Neural cell (in vitro differentiated cells): ENCODE measurements at regions not wholly inside any gene's neighbourhood (a gene's known extent, or its start where the extent isn't known, plus 50 kb on each side); places are given as distances from the start of the nearest gene placed in this dataset.

Source experiments
- H2AFZ ChIP-seq: fragments of 200-600, 300-800 bp; sonication (generic), shearing (Covaris generic); 2 replicates; pipeline ENCODE4 v1.6.0; 2014; ENCODE audit warnings: low read depth, mild to moderate bottlenecking, antibody characterized with exemption, low read length, moderate library complexity
- H3F3A ChIP-seq: fragments of 200-600 bp; shearing (Covaris generic); 2 replicates; pipeline ENCODE4 v1.6.1; 2016; ENCODE audit warnings: mild to moderate bottlenecking, moderate library complexity, mixed read lengths, antibody characterized with exemption, low read length; ENCODE audit not compliant: insufficient read depth, poor library complexity, severe bottlenecking
- H3K27ac ChIP-seq: fragments of 200-600, 300-800 bp; sonication (generic), shearing (Covaris generic); 2 replicates; pipeline ENCODE4 v1.5.1; 2014; ENCODE audit warnings: mild to moderate bottlenecking, low read length, moderate library complexity
- H3K27me3 ChIP-seq: fragments of 300-800, 200-600 bp; sonication (generic), shearing (Covaris generic); 2 replicates; pipeline ENCODE4 v1.6.0; 2014; ENCODE audit warnings: mild to moderate bottlenecking, low read depth, low read length, moderate library complexity; ENCODE audit not compliant: insufficient read depth
- H3K36me3 ChIP-seq: fragments of 300-800, 200-600 bp; sonication (generic), shearing (Covaris generic); 2 replicates; pipeline ENCODE4 v1.5.1; 2014; ENCODE audit warnings: mild to moderate bottlenecking, antibody characterized with exemption, low read length, moderate library complexity; ENCODE audit not compliant: insufficient read depth
- H3K4me2 ChIP-seq: fragments of 300-800, 200-600 bp; sonication (generic), shearing (Covaris generic); 2 replicates; pipeline ENCODE4 v1.6.0; 2014; ENCODE audit warnings: mild to moderate bottlenecking, low read length
- H3K4me3 ChIP-seq: fragments of 300-800, 200-600 bp; sonication (generic), shearing (Covaris generic); 2 replicates; pipeline ENCODE4 v1.5.1; 2014; ENCODE audit warnings: mild to moderate bottlenecking, low read length, moderate library complexity
- H3K79me2 ChIP-seq: fragments of 200-600 bp; shearing (Covaris generic); replicated peaks from 2 replicates; pipeline ENCODE4 v1.6.0; 2014; ENCODE audit warnings: mild to moderate bottlenecking, low read length, moderate library complexity; ENCODE audit not compliant: insufficient read depth
- H3K9ac ChIP-seq: fragments of 300-800, 200-600 bp; sonication (generic), shearing (Covaris generic); 2 replicates; pipeline ENCODE4 v1.6.1; 2016; ENCODE audit warnings: mild to moderate bottlenecking, low read length, mixed read lengths
- H3K9me2 ChIP-seq: fragments of 200-600 bp; shearing (Covaris generic); 2 replicates; pipeline ENCODE4 v1.6.1; 2016; ENCODE audit warnings: mild to moderate bottlenecking, low read length, mixed read lengths; ENCODE audit not compliant: insufficient read depth
- H3K9me3 ChIP-seq: fragments of 200-600, 300-800 bp; sonication (generic), shearing (Covaris generic); 2 replicates; pipeline ENCODE4 v1.6.1; 2016; ENCODE audit warnings: mild to moderate bottlenecking, mixed run types, low read length, moderate library complexity, mixed read lengths
- H4K20me1 ChIP-seq: fragments of 200-600 bp; shearing (Covaris generic); 2 replicates; pipeline ENCODE4 v1.6.1; 2016; ENCODE audit warnings: mild to moderate bottlenecking, mixed run types; ENCODE audit not compliant: insufficient read depth
- EP300 ChIP-seq: fragments of 450-650 bp; conservative IDR thresholded peaks from 2 replicates; pipeline ENCODE4 v1.6.1; 2014; ENCODE audit warnings: antibody characterized with exemption, mild to moderate bottlenecking, moderate library complexity; ENCODE audit not compliant: poor library complexity, severe bottlenecking
- EZH2 ChIP-seq: fragments of 200-600, 300-800 bp; shearing (Covaris generic), sonication (generic); IDR thresholded peaks from 2 replicates; pipeline ENCODE4 v1.6.1; 2014; ENCODE audit warnings: antibody characterized with exemption, low read length, borderline replicate concordance, mild to moderate bottlenecking; ENCODE audit not compliant: insufficient read depth, poor library complexity, severe bottlenecking
- MXI1 ChIP-seq: fragments of 450-650 bp; conservative IDR thresholded peaks from 2 replicates; pipeline ENCODE4 v1.6.1; 2014; ENCODE audit warnings: antibody characterized with exemption, mild to moderate bottlenecking; ENCODE audit not compliant: poor library complexity, severe bottlenecking
- POLR2AphosphoS5 ChIP-seq: IDR thresholded peaks from 2 replicates; pipeline ENCODE4 v1.6.1; 2012
- RAD21 ChIP-seq: fragments of 450-650 bp; conservative IDR thresholded peaks from 2 replicates; pipeline ENCODE4 v1.6.1; 2014; ENCODE audit warnings: antibody characterized with exemption, mild to moderate bottlenecking, moderate library complexity
- REST ChIP-seq: IDR thresholded peaks from 2 replicates; pipeline ENCODE4 v1.6.1; 2012; ENCODE audit warnings: borderline replicate concordance
- SMC3 ChIP-seq: fragments of 450-650 bp; conservative IDR thresholded peaks from 2 replicates; pipeline ENCODE4 v1.6.1; 2014; ENCODE audit warnings: antibody characterized with exemption, mild to moderate bottlenecking, moderate library complexity; ENCODE audit not compliant: poor library complexity
- TAF1 ChIP-seq: IDR thresholded peaks from 2 replicates; pipeline ENCODE4 v1.6.1; 2012; ENCODE audit warnings: low read depth
- TF ChIP-seq, protein P1 (sequence below): fragments of 450-650 bp; IDR thresholded peaks from 2 replicates; pipeline ENCODE4 v1.5.1; 2014; ENCODE audit warnings: antibody characterized with exemption, mild to moderate bottlenecking, moderate library complexity; ENCODE audit not compliant: poor library complexity, severe bottlenecking

DNA sequence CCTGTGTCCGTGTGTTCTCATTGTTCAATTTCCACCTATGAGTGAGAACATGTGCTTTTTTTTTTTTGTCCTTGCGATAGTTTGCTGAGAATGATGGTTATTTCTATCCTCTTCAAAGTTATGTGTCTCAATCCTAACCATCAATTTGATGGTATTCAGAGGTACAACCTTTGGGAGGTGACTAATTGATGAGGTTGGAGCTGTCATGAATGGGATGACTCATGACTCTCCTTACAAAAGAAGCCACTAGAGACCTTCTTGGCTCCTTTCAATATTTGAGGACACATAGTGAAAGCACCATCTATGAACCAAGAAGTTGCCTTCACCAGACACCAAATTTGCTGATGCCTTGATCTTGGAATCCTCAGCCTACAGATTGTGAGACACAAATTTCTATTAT, 677.1 kb upstream of the DDX18 start:
- Histone ChIP-seq H3K9ac (no peak overlapping the region), H4K20me1 (no peaks in the 10 kb centered on the region), H3K4me2 (no peak overlapping the region), H3K36me3 (no peaks in the 10 kb centered on the region), H3K9me3 (no peaks in the 10 kb centered on the region), H3F3A (no peaks in the 10 kb centered on the region), H3K4me3 (no peak overlapping the region), H3K79me2 (no peaks in the 10 kb centered on the region), H3K9me2 (no peaks in the 10 kb centered on the region), H3K27ac (no peak overlapping the region), H2AFZ (no peak overlapping the region), H3K27me3 (no peaks in the 10 kb centered on the region)
- TF ChIP-seq, protein P1, sequence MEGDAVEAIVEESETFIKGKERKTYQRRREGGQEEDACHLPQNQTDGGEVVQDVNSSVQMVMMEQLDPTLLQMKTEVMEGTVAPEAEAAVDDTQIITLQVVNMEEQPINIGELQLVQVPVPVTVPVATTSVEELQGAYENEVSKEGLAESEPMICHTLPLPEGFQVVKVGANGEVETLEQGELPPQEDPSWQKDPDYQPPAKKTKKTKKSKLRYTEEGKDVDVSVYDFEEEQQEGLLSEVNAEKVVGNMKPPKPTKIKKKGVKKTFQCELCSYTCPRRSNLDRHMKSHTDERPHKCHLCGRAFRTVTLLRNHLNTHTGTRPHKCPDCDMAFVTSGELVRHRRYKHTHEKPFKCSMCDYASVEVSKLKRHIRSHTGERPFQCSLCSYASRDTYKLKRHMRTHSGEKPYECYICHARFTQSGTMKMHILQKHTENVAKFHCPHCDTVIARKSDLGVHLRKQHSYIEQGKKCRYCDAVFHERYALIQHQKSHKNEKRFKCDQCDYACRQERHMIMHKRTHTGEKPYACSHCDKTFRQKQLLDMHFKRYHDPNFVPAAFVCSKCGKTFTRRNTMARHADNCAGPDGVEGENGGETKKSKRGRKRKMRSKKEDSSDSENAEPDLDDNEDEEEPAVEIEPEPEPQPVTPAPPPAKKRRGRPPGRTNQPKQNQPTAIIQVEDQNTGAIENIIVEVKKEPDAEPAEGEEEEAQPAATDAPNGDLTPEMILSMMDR, result no peak
- no peak for TF ChIP-seq REST

- Histone ChIP-seq H3F3A (no peaks in the 10 kb centered on the region), H2AFZ (no peak overlapping the region), H3K9me3 (peaks cover 5% of the 10 kb centered on the region), H3K79me2 (no peaks in the 10 kb centered on the region), H3K27ac (no peak overlapping the region), H3K9ac (no peak overlapping the region), H4K20me1 (no peaks in the 10 kb centered on the region), H3K4me2 (no peak overlapping the region), H3K4me3 (no peak overlapping the region), H3K36me3 (no peaks in the 10 kb centered on the region), H3K27me3 (no peaks in the 10 kb centered on the region), H3K9me2 (no peaks in the 10 kb centered on the region)
- TF ChIP-seq TAF1, result no peak
- no peak for TF ChIP-seq RAD21
- no peak for TF ChIP-seq EZH2
- TF ChIP-seq, protein P1, result no peak
- no peak for TF ChIP-seq EP300
- TF ChIP-seq POLR2AphosphoS5, result no peak
- no peak for TF ChIP-seq MXI1
- no peak for TF ChIP-seq REST
- TF ChIP-seq SMC3, result no peak
These were observed 645.3 kb upstream of the DDX18 start for GRCh38 chr2:117169036-117169765.
